ENCODE measurements at regions not wholly inside any gene's neighbourhood (a gene's known extent, or its start where the extent isn't known, plus 50 kb on each side); places are given as distances from the start of the nearest gene placed in this dataset.

GRCh38 chr7:18305866-18306265, 189.7 kb upstream of the HDAC9 start:
- Histone ChIP-seq H3K4me1 (ENCODE audit: control insufficient read depth, insufficient read depth, low read length) (no peaks in the 10 kb centered on the region), H3K79me2 (ENCODE audit: control insufficient read depth, insufficient read depth, low read length) (no peaks in the 10 kb centered on the region), H3K36me3 (ENCODE audit: control insufficient read depth in 2 of 2, insufficient read depth in 2 of 2, low read length in 1 of 2) (no peaks in the 10 kb centered on the region), H3K4me2 (ENCODE audit: control insufficient read depth, insufficient read depth) (no peak overlapping the region), H4K20me1 (ENCODE audit: control insufficient read depth, insufficient read depth) (no peaks in the 10 kb centered on the region), H3K27ac (ENCODE audit: control insufficient read depth, insufficient read depth) (no peak overlapping the region), H2AFZ (ENCODE audit: control insufficient read depth, low read depth, low read length) (no peak overlapping the region), H3K27me3 (replicated peaks in 1 of 2; ENCODE audit: control insufficient read depth in 2 of 2, insufficient read depth in 2 of 2, low read length in 1 of 2) (no peaks in the 10 kb centered on the region), H3K9me3 (replicated peaks; ENCODE audit: control insufficient read depth, insufficient read depth, low read length) (no peaks in the 10 kb centered on the region), H3K4me3 (no peak overlapping the region), H3K9ac (ENCODE audit: control insufficient read depth, insufficient read depth, low read length) (no peak overlapping the region)
- TF ChIP-seq MYB (IDR thresholded peaks at IDR 0.05; ENCODE audit: borderline replicate concordance, low read depth, low read length) (no peak), IRF4 (IDR thresholded peaks at IDR 0.05; ENCODE audit: low read depth, low read length) (no peak), JUNB (IDR thresholded peaks at IDR 0.05) (no peak)
- ChIA-PET POLR2A (interaction anchor here (0.7 kb wide), 1 partner anchor 452 kb away, joined by 4 read pairs; no protein-coding TSS in a partner anchor), SMC1A (ENCODE audit: uncharacterized antibody, unreplicated experiment) (no interaction called here), RAD21 (ENCODE audit: unreplicated experiment) (no interaction called here), CTCF (interaction anchor here (0.9 to 1.6 kb wide), 4 partner anchors 15 to 595 kb away, joined by 3 to 5 read pairs (median 3); no protein-coding TSS in a partner anchor)
- 0% methylated on average over 3 of the region's 3 CpGs for WGBS (ENCODE audit: insufficient coverage, insufficient replicate concordance, low lambda C conversion rate, missing lambda C conversion rate)
- DNase-seq (ENCODE audit: low read depth, low spot score): no peak
- in situ Hi-C loops (cut with MboI): no loop called here
- ATAC-seq: no peak
- FAIRE-seq: no peak
- intact Hi-C loops (cut with micrococcal nuclease; ENCODE audit: unreplicated experiment): no loop called here
- no TSS peak for BruUV-seq (replicated peaks)

GRCh38 chr7:18306696-18307095, 188.9 kb upstream of the HDAC9 start:
- ChIA-PET CTCF (no interaction called here), SMC1A (ENCODE audit: uncharacterized antibody, unreplicated experiment) (interaction anchor here (0.7 kb wide), 1 partner anchor 900 kb away, joined by 3 read pairs; no protein-coding TSS in a partner anchor), RAD21 (ENCODE audit: unreplicated experiment) (no interaction called here), POLR2A (no interaction called here)
- no peak for DNase-seq (ENCODE audit: low read depth, low spot score)
- Histone ChIP-seq H3K79me2 (ENCODE audit: control insufficient read depth, insufficient read depth, low read length) (no peaks in the 10 kb centered on the region), H3K27me3 (replicated peaks in 1 of 2; ENCODE audit: control insufficient read depth in 2 of 2, insufficient read depth in 2 of 2, low read length in 1 of 2) (no peaks in the 10 kb centered on the region), H3K4me3 (no peak overlapping the region), H3K9me3 (replicated peaks; ENCODE audit: control insufficient read depth, insufficient read depth, low read length) (no peaks in the 10 kb centered on the region), H3K4me1 (ENCODE audit: control insufficient read depth, insufficient read depth, low read length) (no peaks in the 10 kb centered on the region), H3K36me3 (ENCODE audit: control insufficient read depth in 2 of 2, insufficient read depth in 2 of 2, low read length in 1 of 2) (no peaks in the 10 kb centered on the region), H3K9ac (ENCODE audit: control insufficient read depth, insufficient read depth, low read length) (no peak overlapping the region), H3K27ac (ENCODE audit: control insufficient read depth, insufficient read depth) (no peak overlapping the region), H3K4me2 (ENCODE audit: control insufficient read depth, insufficient read depth) (no peak overlapping the region), H4K20me1 (ENCODE audit: control insufficient read depth, insufficient read depth) (no peaks in the 10 kb centered on the region), H2AFZ (ENCODE audit: control insufficient read depth, low read depth, low read length) (no peak overlapping the region)
- in situ Hi-C loops (cut with MboI): no loop called here
- no TSS peak for BruUV-seq (replicated peaks)
- 45% methylated on average over 2 of the region's 2 CpGs for WGBS (ENCODE audit: insufficient coverage, insufficient replicate concordance, low lambda C conversion rate, missing lambda C conversion rate)
- ATAC-seq: no peak
- FAIRE-seq: no peak
- intact Hi-C loops (cut with micrococcal nuclease; ENCODE audit: unreplicated experiment): no loop called here
- TF ChIP-seq MEF2A (IDR thresholded peaks at IDR 0.05; ENCODE audit: insufficient read depth, low read depth, low read length): no peak
- TF ChIP-seq, protein P1, sequence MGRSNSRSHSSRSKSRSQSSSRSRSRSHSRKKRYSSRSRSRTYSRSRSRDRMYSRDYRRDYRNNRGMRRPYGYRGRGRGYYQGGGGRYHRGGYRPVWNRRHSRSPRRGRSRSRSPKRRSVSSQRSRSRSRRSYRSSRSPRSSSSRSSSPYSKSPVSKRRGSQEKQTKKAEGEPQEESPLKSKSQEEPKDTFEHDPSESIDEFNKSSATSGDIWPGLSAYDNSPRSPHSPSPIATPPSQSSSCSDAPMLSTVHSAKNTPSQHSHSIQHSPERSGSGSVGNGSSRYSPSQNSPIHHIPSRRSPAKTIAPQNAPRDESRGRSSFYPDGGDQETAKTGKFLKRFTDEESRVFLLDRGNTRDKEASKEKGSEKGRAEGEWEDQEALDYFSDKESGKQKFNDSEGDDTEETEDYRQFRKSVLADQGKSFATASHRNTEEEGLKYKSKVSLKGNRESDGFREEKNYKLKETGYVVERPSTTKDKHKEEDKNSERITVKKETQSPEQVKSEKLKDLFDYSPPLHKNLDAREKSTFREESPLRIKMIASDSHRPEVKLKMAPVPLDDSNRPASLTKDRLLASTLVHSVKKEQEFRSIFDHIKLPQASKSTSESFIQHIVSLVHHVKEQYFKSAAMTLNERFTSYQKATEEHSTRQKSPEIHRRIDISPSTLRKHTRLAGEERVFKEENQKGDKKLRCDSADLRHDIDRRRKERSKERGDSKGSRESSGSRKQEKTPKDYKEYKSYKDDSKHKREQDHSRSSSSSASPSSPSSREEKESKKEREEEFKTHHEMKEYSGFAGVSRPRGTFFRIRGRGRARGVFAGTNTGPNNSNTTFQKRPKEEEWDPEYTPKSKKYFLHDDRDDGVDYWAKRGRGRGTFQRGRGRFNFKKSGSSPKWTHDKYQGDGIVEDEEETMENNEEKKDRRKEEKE (IDR thresholded peaks at IDR 0.05): no peak
- no peak for TF ChIP-seq ATF2 (IDR thresholded peaks at IDR 0.05; ENCODE audit: low read length)
- TF ChIP-seq POLR2AphosphoS5 (IDR thresholded peaks at IDR 0.05; ENCODE audit: low read length): no peak
- no peak for TF ChIP-seq IKZF2 (IDR thresholded peaks at IDR 0.05)
- no peak for TF ChIP-seq SIN3A (IDR thresholded peaks at IDR 0.05; ENCODE audit: low read depth, low read length)
- TF ChIP-seq MYC (IDR thresholded peaks at IDR 0.05; ENCODE audit: insufficient read depth, insufficient read length, insufficient replicate concordance, low read length, severe bottlenecking): no peak
- no peak for TF ChIP-seq FOXM1 (IDR thresholded peaks at IDR 0.05; ENCODE audit: low read depth, low read length)
- TF ChIP-seq SRF (IDR thresholded peaks at IDR 0.05; ENCODE audit: low read depth in 2 of 2, low read length in 2 of 2): no peak
